ENCODE measurements at regions not wholly inside any gene's neighbourhood (a gene's known extent, or its start where the extent isn't known, plus 50 kb on each side); places are given as distances from the start of the nearest gene placed in this dataset.
"Not testable (repeated sequence)": the region's sequence is repeated elsewhere in the genome, so short reads cannot be mapped to it uniquely, and the experiment has no call there.

DNA sequence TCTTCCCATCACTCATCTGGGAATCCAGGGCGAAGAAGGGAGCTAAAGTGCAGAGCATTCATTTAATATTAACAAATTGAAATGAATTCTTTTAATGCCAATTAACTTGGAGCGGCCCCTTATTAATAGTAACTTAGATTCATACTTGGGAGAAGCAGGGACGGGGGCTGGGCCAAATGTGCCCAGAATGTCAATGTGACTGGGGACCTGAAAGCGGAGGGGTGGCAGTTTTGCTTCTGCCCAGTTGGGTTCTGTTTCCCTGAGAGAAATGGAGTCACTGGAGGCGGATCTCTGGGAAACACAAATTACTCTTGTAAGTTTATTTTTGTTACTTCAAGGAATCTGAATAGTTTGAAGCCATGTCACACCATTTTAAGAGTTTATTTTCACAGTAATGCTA, 923.7 kb upstream of the DEFB115 start:
- TF ChIP-seq CTCF (conservative IDR thresholded peaks at IDR 0.05; ENCODE audit: low read depth, low read length); EZH2 (IDR thresholded peaks at IDR 0.05; ENCODE audit: borderline replicate concordance, low read depth, low read length, poor library complexity, severe bottlenecking): not testable (repeated sequence)
